ENCODE measurements at regions not wholly inside any gene's neighbourhood (a gene's known extent, or its start where the extent isn't known, plus 50 kb on each side); places are given as distances from the start of the nearest gene placed in this dataset.

- Histone ChIP-seq H3K27me3 (ENCODE audit: insufficient read depth, low read length) (no peaks in the 10 kb centered on the region), H3K4me2 (ENCODE audit: low read length) (peak overlapping the region; percentile 38), H4K20me1 (ENCODE audit: insufficient read depth) (no peaks in the 10 kb centered on the region), H3K4me3 (replicated peaks in 1 of 2; ENCODE audit: low read depth in 1 of 2, low read length in 2 of 2) (no peak overlapping the region), H3K9me3 (ENCODE audit: control insufficient read depth in 1 of 2, insufficient read depth in 1 of 2, low read depth in 1 of 2, low read length in 2 of 2) (peaks cover 11 to 13% of the 10 kb centered on the region in 2 experiments; a peak in 3 of 4 replicates), H3K9ac (ENCODE audit: low read length) (no peak overlapping the region), H3K27ac (ENCODE audit: low read depth, low read length) (no peak overlapping the region), H3K36me3 (ENCODE audit: control insufficient read depth in 1 of 2, insufficient read depth in 2 of 2, low read length in 2 of 2) (0 out of 4 replicates have a peak, but pooled peaks cover 0 to 4% of the 10 kb centered on the region in 2 experiments), H3K4me1 (ENCODE audit: control insufficient read depth in 1 of 2, insufficient read depth in 2 of 2, low read length in 2 of 2) (peaks cover 0 to 17% of the 10 kb centered on the region in 2 experiments; a peak in 2 of 4 replicates), H3K9me2 (ENCODE audit: insufficient read depth) (no peaks in the 10 kb centered on the region), H2AFZ (ENCODE audit: low read depth, low read length, poor library complexity, severe bottlenecking) (no peak overlapping the region), H3K79me2 (ENCODE audit: insufficient read depth, low read length) (no peaks in the 10 kb centered on the region)
- ATAC-seq (peak; percentile 78), DNase-seq (ENCODE audit: low read depth, low spot score) (no peak)
- intact Hi-C loops (cut with micrococcal nuclease), result no loop called here
- ChIA-PET CTCF (no interaction called here), RAD21 (ENCODE audit: low non-redundant PET in 1 of 2, low total read pairs in 2 of 2, uncharacterized antibody in 2 of 2, unreplicated experiment in 2 of 2) (no interaction called here), POLR2A (no interaction called here)
- no TSS peak for BruUV-seq (replicated peaks)
- no peak for TF ChIP-seq CTCF (IDR thresholded peaks at IDR 0.05 in 2 of 3, conservative IDR thresholded peaks at IDR 0.05 in 1 of 3; ENCODE audit: borderline replicate concordance in 1 of 3, insufficient read depth in 1 of 3, low read depth in 2 of 3, low read length in 2 of 3)
- TF ChIP-seq YY1 (IDR thresholded peaks at IDR 0.05; ENCODE audit: extremely low read depth, insufficient replicate concordance, low read depth, low read length), result no peak
- peak; percentile 65 for TF ChIP-seq TCF7L2 (IDR thresholded peaks at IDR 0.05; ENCODE audit: borderline replicate concordance, extremely low read depth, insufficient read depth, insufficient read length)
Measured at GRCh38 chr13:34025746-34026145, 207.8 kb downstream of the RFC3 start.

- Histone ChIP-seq H3K9me3 (ENCODE audit: control insufficient read depth in 1 of 2, insufficient read depth in 1 of 2, low read depth in 1 of 2, low read length in 2 of 2) (peaks cover 10% of the 10 kb centered on the region in 2 experiments; a peak in 3 of 4 replicates), H3K4me3 (replicated peaks in 1 of 2; ENCODE audit: low read depth in 1 of 2, low read length in 2 of 2) (no peak overlapping the region), H3K27me3 (ENCODE audit: insufficient read depth, low read length) (no peaks in the 10 kb centered on the region), H2AFZ (ENCODE audit: low read depth, low read length, poor library complexity, severe bottlenecking) (no peak overlapping the region), H4K20me1 (ENCODE audit: insufficient read depth) (no peaks in the 10 kb centered on the region), H3K79me2 (ENCODE audit: insufficient read depth, low read length) (no peaks in the 10 kb centered on the region), H3K27ac (ENCODE audit: low read depth, low read length) (no peak overlapping the region), H3K4me1 (ENCODE audit: control insufficient read depth in 1 of 2, insufficient read depth in 2 of 2, low read length in 2 of 2) (peaks cover 0 to 14% of the 10 kb centered on the region in 2 experiments; a peak in 2 of 4 replicates), H3K9me2 (ENCODE audit: insufficient read depth) (no peaks in the 10 kb centered on the region), H3K36me3 (ENCODE audit: control insufficient read depth in 1 of 2, insufficient read depth in 2 of 2, low read length in 2 of 2) (0 out of 4 replicates have a peak, but pooled peaks cover 0 to 3% of the 10 kb centered on the region in 2 experiments), H3K4me2 (ENCODE audit: low read length) (peak overlapping the region; percentile 38; the same call in 1 of the 2 replicates), H3K9ac (ENCODE audit: low read length) (no peak overlapping the region)
- DNase-seq (ENCODE audit: low read depth, low spot score), result no peak
- no peak for TF ChIP-seq RAD21 (IDR thresholded peaks at IDR 0.05; ENCODE audit: low read depth)
- no TSS peak for BruUV-seq (replicated peaks)
- ChIA-PET CTCF (no interaction called here), POLR2A (no interaction called here), RAD21 (ENCODE audit: low non-redundant PET in 1 of 2, low total read pairs in 2 of 2, uncharacterized antibody in 2 of 2, unreplicated experiment in 2 of 2) (no interaction called here)
- ATAC-seq, result no peak
- intact Hi-C loops (cut with micrococcal nuclease), result no loop called here
Measured at GRCh38 chr13:34026308-34026707, 208.4 kb downstream of the RFC3 start.
